ENCODE measurements at regions not wholly inside any gene's neighbourhood (a gene's known extent, or its start where the extent isn't known, plus 50 kb on each side); places are given as distances from the start of the nearest gene placed in this dataset.
"Not testable (repeated sequence)": the region's sequence is repeated elsewhere in the genome, so short reads cannot be mapped to it uniquely, and the experiment has no call there.

GRCh38 chr11:101262258-101262657, 132.6 kb upstream of the PGR start:
- no peaks in the 10 kb centered on the region for H3K27me3 ChIP-seq
- TF ChIP-seq POLR2A (IDR thresholded peaks at IDR 0.05; ENCODE audit: low read depth) = no peak
- no peak for TF ChIP-seq EP300 (IDR thresholded peaks at IDR 0.05)
- no peak for TF ChIP-seq POLR2AphosphoS5 (IDR thresholded peaks at IDR 0.05)
- no peaks in the 10 kb centered on the region for H3K4me1 ChIP-seq
- intact Hi-C loops (cut with DNase I) = no loop called here
- H3K36me3 ChIP-seq = no peaks in the 10 kb centered on the region
- no peak overlapping the region for H3K4me3 ChIP-seq
- WGBS = 87% methylated on average over 1 of the region's 1 CpG
- H3K9me3 ChIP-seq = no peaks in the 10 kb centered on the region
- H3K27ac ChIP-seq (replicated peaks in 1 of 4) = no peak overlapping the region
- no peak for DNase-seq (ENCODE audit: extremely low spot score)

GRCh38 chr11:101255036-101255435, 125.4 kb upstream of the PGR start:
- peak; percentile 68 for DNase-seq (ENCODE audit: extremely low spot score)
- intact Hi-C loops (cut with DNase I) = no loop called here
- Histone ChIP-seq H3K27ac (replicated peaks in 1 of 4) (no peak overlapping the region), H3K4me3 (no peak overlapping the region), H3K9me3 (no peaks in the 10 kb centered on the region), H3K36me3 (no peaks in the 10 kb centered on the region), H3K4me1 (no peaks in the 10 kb centered on the region), H3K27me3 (no peaks in the 10 kb centered on the region)
- no peak for TF ChIP-seq EP300 (IDR thresholded peaks at IDR 0.05)
- no peak for TF ChIP-seq CTCF (IDR thresholded peaks at IDR 0.05)
- no peak for TF ChIP-seq POLR2A (IDR thresholded peaks at IDR 0.05; ENCODE audit: low read depth)
- no peak for TF ChIP-seq POLR2AphosphoS5 (IDR thresholded peaks at IDR 0.05)
- WGBS = 65% methylated on average over 2 of the region's 2 CpGs

GRCh38 chr11:101254037-101254436, 124.4 kb upstream of the PGR start:
- Histone ChIP-seq H3K9me3 (no peaks in the 10 kb centered on the region), H3K27me3 (no peaks in the 10 kb centered on the region), H3K27ac (replicated peaks in 1 of 4) (no peak overlapping the region), H3K4me3 (no peak overlapping the region), H3K36me3 (no peaks in the 10 kb centered on the region), H3K4me1 (no peaks in the 10 kb centered on the region)
- intact Hi-C loops (cut with DNase I) = no loop called here
- no peak for TF ChIP-seq EP300 (IDR thresholded peaks at IDR 0.05)
- no peak for TF ChIP-seq POLR2A (IDR thresholded peaks at IDR 0.05; ENCODE audit: low read depth)
- no peak for TF ChIP-seq POLR2AphosphoS5 (IDR thresholded peaks at IDR 0.05)
- no peak for TF ChIP-seq CTCF (IDR thresholded peaks at IDR 0.05)
- DNase-seq (ENCODE audit: extremely low spot score) = no peak
- whole genome bisulfite sequencing = 88% methylated on average over 1 of the region's 1 CpG

GRCh38 chr11:101245635-101246034, 116.0 kb upstream of the PGR start:
- H3K4me3 ChIP-seq; H3K27me3 ChIP-seq; DNase-seq (ENCODE audit: extremely low spot score); H3K27ac ChIP-seq (replicated peaks in 1 of 4); intact Hi-C loops (cut with DNase I); H3K36me3 ChIP-seq; H3K4me1 ChIP-seq; H3K9me3 ChIP-seq: not testable (repeated sequence)
- WGBS = 57% methylated on average over 1 of the region's 1 CpG

GRCh38 chr11:101245081-101245480, 115.5 kb upstream of the PGR start:
- H3K4me1 ChIP-seq; H3K27me3 ChIP-seq; H3K4me3 ChIP-seq; intact Hi-C loops (cut with DNase I); DNase-seq (ENCODE audit: extremely low spot score); H3K36me3 ChIP-seq; H3K27ac ChIP-seq (replicated peaks in 1 of 4); H3K9me3 ChIP-seq: not testable (repeated sequence)
- 91% methylated on average over 8 of the region's 8 CpGs for WGBS

- Histone ChIP-seq H3K27ac (replicated peaks in 1 of 4) (no peak overlapping the region), H3K4me1 (no peaks in the 10 kb centered on the region), H3K4me3 (no peak overlapping the region), H3K36me3 (no peaks in the 10 kb centered on the region), H3K27me3 (no peaks in the 10 kb centered on the region), H3K9me3 (peaks cover 0 to 6% (median 0%) of the 10 kb centered on the region in 4 donors)
- intact Hi-C loops (cut with DNase I) = no loop called here
- 95% methylated on average over 13 of the region's 19 CpGs for WGBS
- TF ChIP-seq EP300 (IDR thresholded peaks at IDR 0.05) (no peak), CTCF (IDR thresholded peaks at IDR 0.05) (no peak), POLR2A (IDR thresholded peaks at IDR 0.05; ENCODE audit: low read depth) (no peak), POLR2AphosphoS5 (IDR thresholded peaks at IDR 0.05) (no peak)
- DNase-seq (ENCODE audit: extremely low spot score) = no peak
Observed at GRCh38 chr11:101241160-101241795, 111.7 kb upstream of the PGR start.

- intact Hi-C loops (cut with DNase I); H3K4me1 ChIP-seq; H3K27ac ChIP-seq (replicated peaks in 1 of 4); H3K4me3 ChIP-seq; H3K27me3 ChIP-seq; H3K36me3 ChIP-seq: not testable (repeated sequence)
- 86% methylated on average over 10 of the region's 16 CpGs for WGBS
- H3K9me3 ChIP-seq = peaks cover 0 to 12% (median 3%) of the 10 kb centered on the region in 4 donors
- DNase-seq (ENCODE audit: extremely low spot score) = peak; percentile 70
Observed at GRCh38 chr11:101231207-101231834, 101.7 kb upstream of the PGR start.
